CD4-positive, alpha-beta T cell treated with Interleukin-4 for 1 hour (primary cell): ENCODE measurements at regions not wholly inside any gene's neighbourhood (a gene's known extent, or its start where the extent isn't known, plus 50 kb on each side); places are given as distances from the start of the nearest gene placed in this dataset.
"Not testable (repeated sequence)": the region's sequence is repeated elsewhere in the genome, so short reads cannot be mapped to it uniquely, and the experiment has no call there.

Source experiments
- DNase-seq, 2 donors: peaks; one replicate each; pipeline ENCODE4 v3.0.0-alpha.2; 2020 to 2022

- no peak for DNase-seq
Measured at GRCh38 chr3:26078539-26078938, 288.6 kb downstream of the OXSM start.

- no peak for DNase-seq
Measured at GRCh38 chr3:26081166-26081565, 291.3 kb downstream of the OXSM start.

DNA sequence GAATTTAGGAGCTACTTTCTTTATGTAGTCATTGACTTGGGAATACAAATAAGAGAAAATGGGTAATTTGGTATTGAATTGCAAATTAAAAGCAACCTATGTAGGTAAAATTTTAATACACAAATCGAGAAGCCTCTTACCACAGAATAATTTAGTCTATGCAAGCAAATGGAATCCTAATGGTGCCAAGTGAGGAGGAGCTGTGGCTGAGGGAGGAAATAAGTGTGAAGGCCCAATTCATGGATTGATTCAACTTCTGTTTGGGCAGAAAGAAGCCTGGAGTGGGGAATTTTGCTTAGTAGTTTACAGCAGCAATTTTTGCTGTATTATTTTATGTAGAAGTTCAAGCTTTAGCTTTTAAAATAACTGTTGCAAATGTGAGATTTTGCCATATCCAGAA is 291.9 kb downstream of the OXSM start:
- no peak for DNase-seq

DNA sequence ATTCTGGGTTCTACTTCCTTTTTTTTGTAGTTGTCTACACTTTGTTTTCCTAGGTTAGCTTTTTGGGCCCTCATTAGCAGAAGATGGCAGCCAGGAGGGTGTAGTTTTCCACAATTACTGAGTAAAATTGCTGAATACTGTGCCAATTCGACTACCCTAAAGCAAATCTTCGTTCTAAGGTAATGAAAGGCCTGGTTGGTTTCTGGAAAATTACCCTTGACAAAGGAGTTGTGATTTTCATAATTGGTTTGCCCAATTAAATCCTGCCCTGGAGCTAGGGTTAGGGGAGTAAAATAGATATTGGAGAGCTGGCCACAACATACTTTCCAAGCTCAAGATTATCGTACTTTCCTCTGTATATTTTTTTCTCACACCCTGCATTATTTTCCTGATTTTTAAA is 293.0 kb downstream of the OXSM start:
- DNase-seq = no peak

DNA sequence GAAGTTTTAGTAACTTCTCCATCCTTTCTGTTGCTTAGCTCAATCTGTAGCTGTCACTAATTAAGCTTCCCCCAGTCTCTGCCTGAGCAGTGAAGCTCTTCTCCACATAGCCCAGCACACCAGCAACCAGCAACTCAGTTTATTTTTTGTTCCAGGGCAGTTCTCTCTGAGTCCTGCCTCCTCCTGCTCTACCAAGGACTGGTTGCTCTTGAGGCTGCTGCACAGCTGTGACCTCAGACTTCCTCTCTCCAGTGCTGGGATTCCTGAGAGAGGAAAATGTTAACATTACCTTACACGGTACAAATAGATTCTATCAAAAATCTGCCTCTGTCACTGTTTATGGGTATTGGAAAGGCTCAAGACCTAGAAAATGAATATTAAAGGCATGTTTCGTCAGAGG is 294.7 kb downstream of the OXSM start:
- no peak for DNase-seq

DNA sequence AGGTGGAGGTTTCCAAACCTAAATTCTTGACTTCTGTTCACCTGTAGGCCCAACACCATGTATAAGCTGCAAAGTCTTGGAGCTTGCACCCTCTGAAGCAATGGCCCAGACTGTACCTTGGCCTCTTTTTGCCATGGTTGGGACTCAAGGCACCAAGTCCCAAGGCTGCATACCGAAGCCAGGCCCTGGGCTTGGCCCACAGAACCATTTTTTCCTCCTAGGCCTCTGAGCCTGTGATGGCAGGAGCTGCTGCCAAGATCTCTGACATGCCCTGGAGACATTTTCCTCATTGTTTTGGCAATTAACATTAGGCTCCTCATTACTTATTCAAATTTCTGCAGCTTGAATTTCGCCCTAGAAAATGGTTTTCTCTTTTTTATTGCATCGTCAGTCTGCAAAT is 297.9 kb downstream of the OXSM start:
- no peak for DNase-seq

- no peak for DNase-seq
Measured at GRCh38 chr3:26089249-26089648, 299.4 kb downstream of the OXSM start.

GRCh38 chr3:26090589-26090988 is 300.7 kb downstream of the OXSM start:
- no peak for DNase-seq

DNA sequence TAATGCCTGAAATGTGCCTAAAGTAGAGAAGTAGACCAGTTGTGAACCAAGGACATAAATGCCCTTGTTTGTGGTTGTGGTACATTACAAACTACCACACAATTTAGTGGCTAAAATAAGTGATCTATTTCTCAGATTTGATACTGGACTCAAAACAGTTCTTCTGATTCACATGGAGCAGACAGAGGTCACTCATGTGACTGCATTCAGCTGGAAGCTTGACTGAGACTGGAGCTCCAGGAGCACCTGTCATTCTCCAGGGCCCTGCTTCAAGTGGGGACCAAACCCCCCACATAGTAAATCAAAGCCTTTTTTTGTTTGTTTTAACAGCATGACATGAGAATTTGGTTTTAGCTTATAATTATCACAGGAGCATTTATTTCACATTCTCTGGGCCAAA is 301.2 kb downstream of the OXSM start:
- DNase-seq = no peak

- no peak for DNase-seq
Measured at GRCh38 chr3:26091626-26092025, 301.7 kb downstream of the OXSM start.

DNA sequence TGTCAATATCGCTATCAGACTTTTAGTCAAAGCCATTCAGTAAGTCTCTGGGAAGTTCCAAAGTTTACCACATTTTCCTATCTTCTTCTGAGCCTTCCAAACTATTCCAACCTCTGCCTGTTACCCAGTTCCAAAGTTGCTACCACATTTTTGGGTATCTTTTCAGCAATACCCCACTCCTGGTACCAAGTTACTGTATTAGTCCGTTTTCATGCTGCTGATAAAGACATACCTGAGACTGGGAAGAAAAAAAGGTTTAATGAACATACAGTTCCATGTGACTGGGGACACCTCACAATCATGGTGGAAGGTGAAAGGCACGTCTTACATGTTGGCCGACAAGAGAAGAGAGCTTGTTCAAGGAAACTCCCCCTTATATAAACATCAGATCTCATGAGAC is 307.2 kb downstream of the OXSM start:
- not testable (repeated sequence) for DNase-seq

- no peak for DNase-seq
Measured at GRCh38 chr3:26099692-26100091, 309.8 kb downstream of the OXSM start.

- no peak for DNase-seq
Measured at GRCh38 chr3:26100176-26100575, 310.3 kb downstream of the OXSM start.

GRCh38 chr3:26102376-26102775 is 312.5 kb downstream of the OXSM start:
- no peak for DNase-seq

DNA sequence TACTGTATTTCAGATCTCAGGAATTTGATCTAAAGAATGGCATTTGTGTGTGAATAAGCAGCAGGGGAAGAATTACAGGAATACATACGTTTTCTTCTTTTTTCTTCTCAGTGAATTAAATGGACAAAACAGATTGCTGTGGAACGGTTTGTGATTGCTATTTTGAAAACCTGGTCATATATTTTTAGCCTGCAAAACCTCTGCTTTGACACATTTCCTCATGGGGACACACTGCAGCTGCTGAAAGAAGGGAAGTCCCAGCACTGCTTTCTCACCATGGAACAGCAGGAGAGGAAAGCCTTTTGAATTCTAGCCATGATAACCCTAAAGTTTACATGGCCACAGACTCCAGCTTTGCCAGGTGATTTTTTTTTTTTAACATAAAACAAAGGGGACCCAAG is 315.0 kb downstream of the OXSM start:
- no peak for DNase-seq

DNA sequence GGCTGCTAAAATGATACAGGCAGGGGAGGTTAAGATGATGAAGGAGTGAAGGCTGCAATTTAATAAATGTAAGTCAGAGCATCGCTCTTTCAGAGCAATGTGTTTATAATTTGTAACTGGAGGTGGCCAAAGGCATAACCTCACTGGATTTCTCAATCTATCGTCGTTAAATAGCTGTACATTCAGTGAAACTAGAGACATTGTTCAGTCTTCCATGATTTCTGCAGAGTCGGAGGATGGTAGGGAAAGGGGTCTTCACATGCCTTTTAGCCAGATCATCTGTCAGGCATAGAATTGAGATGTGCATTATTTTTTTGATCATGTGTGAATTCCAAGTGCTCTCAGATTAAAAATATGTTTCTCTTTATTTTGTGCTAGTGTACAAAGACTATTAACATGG is 315.4 kb downstream of the OXSM start:
- DNase-seq = no peak

DNA sequence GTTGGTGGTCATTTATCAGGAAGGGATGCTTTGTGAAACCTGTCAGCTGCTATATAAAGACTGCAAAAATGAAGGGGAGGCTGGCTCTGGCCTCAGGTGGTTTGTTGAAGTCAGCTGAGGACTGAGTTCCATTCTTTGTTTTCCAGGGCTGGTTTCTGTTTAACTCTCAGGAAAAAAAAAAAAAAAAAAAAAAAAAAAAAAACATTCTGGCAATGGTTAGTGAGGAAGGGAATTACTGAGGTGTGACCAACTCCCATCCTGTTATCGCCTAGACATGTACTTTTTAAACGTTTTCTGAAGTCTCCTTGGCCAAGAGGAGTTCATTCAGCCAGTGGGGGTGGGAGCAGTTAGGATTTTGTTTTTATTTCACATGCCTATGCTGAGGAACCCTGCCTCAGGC is 316.3 kb downstream of the OXSM start:
- DNase-seq = no peak

GRCh38 chr3:26108846-26109489 is 319.1 kb downstream of the OXSM start:
- no peak for DNase-seq

- no peak for DNase-seq
Measured at GRCh38 chr3:26114851-26115250, 325.0 kb downstream of the OXSM start.

DNA sequence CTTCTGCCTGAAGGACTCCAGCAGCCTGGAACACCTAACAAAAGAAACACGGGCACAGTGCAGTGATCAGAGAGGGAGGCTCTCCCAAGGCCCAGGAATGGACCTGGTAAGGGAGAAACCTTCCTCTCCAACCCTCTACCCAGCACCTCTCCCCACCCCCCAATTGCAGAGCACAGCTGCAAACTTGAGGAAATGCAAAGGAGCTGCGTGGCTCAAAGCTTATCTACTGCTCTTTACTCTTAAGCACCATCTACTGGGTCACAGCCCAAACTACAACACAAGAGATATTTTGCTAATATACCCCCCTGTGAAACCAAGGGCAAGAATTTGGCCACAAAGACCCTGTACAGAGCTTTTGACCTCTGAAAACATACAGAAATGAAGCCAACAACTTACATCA is 328.3 kb downstream of the OXSM start:
- no peak for DNase-seq

DNA sequence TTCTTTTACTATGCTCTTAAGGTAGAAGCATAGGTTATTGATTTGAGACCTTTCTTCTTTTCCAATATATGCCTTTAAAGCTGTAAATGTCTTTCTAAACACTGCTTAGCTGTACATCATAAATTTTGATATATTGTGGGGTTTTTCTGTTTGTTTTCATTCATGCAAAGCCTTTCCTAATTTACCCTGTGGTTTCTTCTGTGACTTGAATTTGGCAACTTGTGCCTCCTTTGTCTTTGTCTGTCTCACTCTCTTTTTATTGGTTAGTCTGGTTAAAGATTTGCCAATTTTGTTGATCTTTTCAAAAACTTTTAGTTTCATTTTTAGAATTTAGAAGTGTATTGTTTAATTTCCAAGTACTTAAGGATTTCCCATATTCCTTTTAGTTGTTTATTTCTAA is 343.1 kb downstream of the OXSM start:
- no peak for DNase-seq

GRCh38 chr3:26141296-26141695 is 351.4 kb downstream of the OXSM start:
- no peak for DNase-seq

GRCh38 chr3:26145769-26146168 is 355.9 kb downstream of the OXSM start:
- DNase-seq = no peak

- not testable (repeated sequence) for DNase-seq
Measured at GRCh38 chr3:26157428-26157827, 367.5 kb downstream of the OXSM start.

- no peak for DNase-seq
Measured at GRCh38 chr3:26171006-26171405, 381.1 kb downstream of the OXSM start.

GRCh38 chr3:26191556-26191955 is 401.7 kb downstream of the OXSM start:
- DNase-seq = no peak
